Activated CD4-positive, alpha-beta T cell treated with anti-CD3 and anti-CD28 coated beads, Interleukin-2, amount 50 U/mL, for 4 hours (primary cell): ENCODE measurements at regions not wholly inside any gene's neighbourhood (a gene's known extent, or its start where the extent isn't known, plus 50 kb on each side); places are given as distances from the start of the nearest gene placed in this dataset.
"Not testable (repeated sequence)": the region's sequence is repeated elsewhere in the genome, so short reads cannot be mapped to it uniquely, and the experiment has no call there.

ENCODE experiments used
- DNase-seq, 2 experiments: peaks; one replicate each; pipeline ENCODE4 v3.0.0-alpha.2; 2020

DNA sequence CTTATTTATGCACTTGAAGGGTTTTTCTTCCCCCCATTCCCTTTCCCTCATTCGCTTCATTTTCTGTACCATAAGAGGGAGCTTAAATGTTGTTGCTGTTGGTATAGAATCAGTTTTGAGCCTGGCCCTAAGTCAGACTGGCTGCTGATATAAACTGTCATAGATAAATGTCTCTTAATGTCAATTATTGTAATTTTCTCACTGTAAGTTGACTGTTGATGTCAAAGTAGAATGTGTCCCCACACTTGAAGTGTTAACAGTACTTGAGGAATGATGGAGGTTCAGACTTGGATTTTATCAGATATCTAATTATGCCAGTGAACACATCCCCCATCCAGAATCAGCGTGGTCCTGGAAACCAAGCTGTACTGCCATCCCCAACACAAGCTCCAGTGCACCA, 87.8 kb downstream of the PRR15 start:
- DNase-seq, result no peak

- no peak for DNase-seq
These were observed 88.9 kb downstream of the PRR15 start for GRCh38 chr7:29652556-29652955.

- DNase-seq, result not testable (repeated sequence)
These were observed 90.7 kb downstream of the PRR15 start for GRCh38 chr7:29654340-29654739.

DNA sequence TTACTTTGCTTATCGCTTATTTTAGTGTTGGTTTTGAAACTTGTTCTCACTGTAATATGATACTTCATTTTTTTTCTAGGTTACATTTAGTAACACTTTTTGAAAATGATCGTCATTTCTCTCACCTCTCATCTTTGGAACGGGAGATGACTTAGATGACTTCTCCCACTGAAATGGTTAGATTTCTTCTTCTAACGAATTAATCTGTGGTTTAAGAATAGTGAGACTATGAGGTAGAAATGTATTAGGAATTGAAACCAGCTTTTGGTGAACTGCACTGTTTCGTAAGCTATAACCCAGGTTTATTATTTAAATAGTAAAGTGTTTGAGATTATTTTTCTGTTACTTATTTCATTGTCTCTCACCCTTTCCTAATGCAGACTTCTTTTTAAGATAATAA, 93.7 kb downstream of the PRR15 start:
- no peak for DNase-seq

- DNase-seq, result no peak
These were observed 94.2 kb downstream of the PRR15 start for GRCh38 chr7:29657856-29658255.

DNA sequence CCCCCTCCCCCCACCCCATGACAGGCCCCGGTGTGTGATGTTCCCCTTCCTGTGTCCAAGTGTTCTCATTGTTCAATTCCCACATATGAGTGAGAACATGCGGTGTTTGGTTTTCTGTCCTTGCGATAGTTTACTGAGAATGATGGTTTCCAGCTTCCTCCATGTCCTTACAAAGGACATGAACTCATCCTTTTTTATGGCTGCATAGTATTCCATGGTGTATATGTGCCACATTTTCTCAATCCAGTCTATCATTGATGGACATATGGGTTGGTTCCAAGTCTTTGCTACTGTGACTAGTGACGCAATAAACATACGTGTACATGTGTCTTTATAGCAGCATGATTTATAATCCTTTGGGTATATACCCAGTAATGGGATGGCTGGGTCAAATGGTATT, 95.6 kb downstream of the PRR15 start:
- not testable (repeated sequence) for DNase-seq

- DNase-seq, result not testable (repeated sequence)
These were observed 99.3 kb downstream of the PRR15 start for GRCh38 chr7:29662899-29663298.

- not testable (repeated sequence) for DNase-seq
These were observed 101.4 kb downstream of the PRR15 start for GRCh38 chr7:29664999-29665398.

- DNase-seq, result not testable (repeated sequence)
These were observed 103.5 kb downstream of the PRR15 start for GRCh38 chr7:29667096-29667669.

GRCh38 chr7:29671286-29671685, 107.7 kb downstream of the PRR15 start:
- not testable (repeated sequence) for DNase-seq

DNA sequence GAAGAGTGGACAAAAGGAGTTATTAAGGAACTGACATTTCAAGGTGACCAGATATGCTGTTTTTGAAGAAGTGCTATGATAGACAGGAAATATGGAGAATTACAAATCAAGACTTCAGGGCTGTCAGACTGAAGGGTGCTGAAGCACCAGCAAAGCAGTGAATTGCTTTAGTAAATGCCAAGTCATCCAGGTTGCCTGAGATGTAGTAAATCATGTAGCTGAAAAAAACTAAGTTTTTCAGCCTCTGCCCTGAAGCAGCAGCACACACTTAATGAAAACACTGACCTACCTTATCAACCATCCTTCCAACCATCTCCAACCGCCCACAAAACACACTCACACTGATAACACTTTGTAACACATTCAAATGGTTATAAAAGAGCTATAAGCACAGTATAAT, 110.0 kb downstream of the PRR15 start:
- not testable (repeated sequence) for DNase-seq

DNA sequence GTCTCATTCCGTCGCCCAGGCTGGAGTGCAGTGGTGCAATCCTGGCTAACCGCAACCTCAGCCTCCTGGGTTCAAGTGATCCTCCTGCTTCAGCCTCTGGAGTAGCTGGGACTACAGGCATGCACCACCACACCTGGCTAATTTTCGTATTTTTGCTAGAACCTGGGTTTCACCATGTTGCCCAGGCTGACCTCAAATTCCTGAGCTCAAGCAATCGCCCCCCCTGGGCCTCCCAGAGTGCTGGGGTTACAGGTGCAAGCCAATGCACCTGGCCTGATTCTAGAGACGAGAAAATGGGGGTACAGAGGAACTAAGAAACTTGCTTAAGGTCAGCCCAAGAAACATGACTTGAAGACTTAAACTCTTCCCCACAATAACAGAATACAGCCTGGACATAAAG, 111.0 kb downstream of the PRR15 start:
- not testable (repeated sequence) for DNase-seq

GRCh38 chr7:29677254-29677653, 113.6 kb downstream of the PRR15 start:
- not testable (repeated sequence) for DNase-seq

DNA sequence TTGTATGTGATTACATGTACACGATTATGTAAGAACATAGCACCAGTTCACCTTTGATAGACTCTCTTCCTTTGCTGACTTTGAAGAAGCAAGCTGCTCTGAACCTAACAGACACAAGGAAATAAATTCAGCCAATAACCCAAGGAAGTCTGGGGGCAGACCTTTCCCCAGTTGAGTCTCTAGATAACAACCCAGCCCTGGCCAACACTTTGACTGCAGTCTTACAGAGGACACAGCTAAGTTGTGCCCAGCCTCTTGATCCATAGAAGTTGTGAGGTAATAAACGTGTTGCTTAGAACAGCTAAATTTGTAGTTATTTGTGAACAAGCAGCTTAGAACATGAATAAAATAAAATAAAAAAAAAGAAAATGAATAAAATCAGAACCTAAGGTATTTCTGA, 116.3 kb downstream of the PRR15 start:
- not testable (repeated sequence) for DNase-seq

- DNase-seq, result not testable (repeated sequence)
These were observed 117.0 kb downstream of the PRR15 start for GRCh38 chr7:29680601-29681000.

DNA sequence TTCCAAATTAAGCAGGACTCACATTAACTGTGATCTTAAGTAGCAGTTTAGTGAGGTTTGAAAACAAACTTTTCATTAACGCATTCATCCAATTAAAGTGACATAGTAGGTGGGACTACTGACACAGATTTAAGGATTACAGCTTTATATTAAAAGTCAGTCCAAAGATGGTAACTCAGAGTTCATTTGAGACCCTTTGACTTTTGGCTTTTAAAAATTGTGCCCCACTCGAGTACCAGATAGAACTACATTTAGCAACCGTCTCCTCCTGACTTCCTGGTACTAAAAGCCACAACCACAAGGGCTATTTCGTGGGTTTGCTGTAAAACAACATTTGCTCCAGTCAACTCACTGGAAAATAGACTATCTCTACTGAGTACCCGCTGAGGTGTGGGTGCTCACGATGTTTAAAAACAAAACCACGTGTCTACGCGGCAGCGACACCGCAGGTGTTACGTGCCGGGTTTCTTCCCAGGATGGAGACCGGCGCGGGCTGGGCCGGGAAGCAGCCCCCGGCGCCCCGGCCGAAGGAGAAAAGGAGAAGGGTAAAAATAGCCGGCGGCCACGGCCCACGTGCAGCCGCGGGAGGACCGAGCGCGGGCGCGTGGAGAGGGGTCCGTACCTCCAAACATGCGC, 120.6 kb downstream of the PRR15 start:
- DNase-seq, result not testable (repeated sequence)

DNA sequence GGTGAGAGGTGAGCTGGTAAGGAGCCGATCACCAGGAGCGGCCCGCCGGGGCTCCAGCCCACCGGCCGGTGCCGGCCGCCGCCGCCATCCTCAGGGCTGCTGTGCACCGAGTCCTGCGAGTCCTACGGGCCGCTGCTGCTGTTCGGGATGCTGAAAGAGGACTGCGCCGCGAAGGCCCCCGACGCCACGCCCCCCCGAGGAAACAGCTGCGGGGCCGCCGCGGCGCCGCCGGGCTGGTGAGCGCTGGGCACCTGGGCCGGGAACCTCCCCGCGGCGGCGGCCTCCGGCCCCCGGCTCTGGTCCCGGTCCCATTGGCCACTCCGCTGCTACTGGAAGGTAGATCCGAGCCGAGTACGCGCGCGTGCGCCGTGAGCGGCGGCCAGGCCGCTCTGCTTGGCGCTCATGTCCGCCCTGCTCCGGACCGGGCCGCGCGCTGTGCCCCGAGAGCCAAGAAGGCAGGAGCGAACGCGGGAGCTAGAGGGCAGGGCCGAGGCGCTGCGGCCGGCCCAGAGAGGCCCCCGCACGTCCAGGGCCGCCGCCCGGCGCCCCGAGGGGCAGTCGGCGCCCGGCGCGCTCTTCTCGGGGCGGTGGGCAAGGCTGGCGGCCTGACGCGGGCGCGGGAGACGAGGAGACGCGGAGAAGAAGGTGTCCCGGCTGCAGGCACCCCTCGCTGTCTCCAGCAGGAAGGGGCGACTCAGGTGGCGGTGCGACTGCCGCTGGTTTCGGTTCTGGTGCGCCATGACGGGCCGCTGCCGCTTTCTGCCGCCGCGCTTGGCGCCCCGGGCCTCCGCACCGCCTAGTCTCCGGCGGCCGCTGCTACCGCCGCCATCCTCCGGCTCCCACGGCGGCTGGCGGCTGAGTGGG, 121.3 kb upstream of the WIPF3 start:
- DNase-seq, result peak; percentile 13 to 18

GRCh38 chr7:29685651-29686271, 120.5 kb upstream of the WIPF3 start:
- not testable (repeated sequence) for DNase-seq

DNA sequence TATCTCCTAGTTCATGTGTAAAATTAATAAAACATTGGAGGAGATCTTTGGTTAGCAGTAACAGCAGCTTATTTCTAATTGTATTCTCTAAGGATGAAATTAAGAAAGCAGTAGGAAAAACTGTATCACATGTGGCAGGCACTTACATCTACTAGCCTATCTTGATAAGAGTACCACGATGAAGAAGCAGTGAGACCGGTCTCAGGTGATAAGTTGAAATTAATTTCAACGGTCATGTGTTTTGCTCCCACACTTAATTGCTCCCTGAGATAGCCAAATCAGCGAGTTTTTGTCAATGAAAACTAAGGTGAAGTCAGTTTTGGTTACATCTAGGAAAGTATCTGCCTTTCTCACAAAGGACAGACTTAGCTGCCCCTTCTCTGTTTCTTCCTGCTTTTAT, 115.8 kb upstream of the WIPF3 start:
- not testable (repeated sequence) for DNase-seq

- DNase-seq, result not testable (repeated sequence)
These were observed 109.9 kb upstream of the WIPF3 start for GRCh38 chr7:29696402-29696801.

DNA sequence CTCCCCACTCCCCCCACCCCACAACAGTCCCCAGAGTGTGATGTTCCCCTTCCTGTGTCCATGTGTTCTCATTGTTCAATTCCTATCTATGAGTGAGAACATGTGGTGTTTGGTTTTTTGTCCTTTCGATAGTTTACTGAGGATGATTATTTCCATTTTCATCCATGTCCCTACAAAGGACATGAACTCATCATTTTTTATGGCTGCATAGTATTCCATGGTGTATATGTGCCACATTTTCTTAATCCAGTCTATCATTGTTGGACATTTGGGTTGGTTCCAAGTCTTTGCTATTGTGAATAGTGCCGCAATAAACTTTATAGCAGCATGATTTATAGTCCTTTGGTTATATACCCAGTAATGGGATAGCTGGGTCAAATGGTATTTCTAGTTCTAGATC, 106.6 kb upstream of the WIPF3 start:
- not testable (repeated sequence) for DNase-seq

- DNase-seq, result not testable (repeated sequence)
These were observed 104.8 kb upstream of the WIPF3 start for GRCh38 chr7:29701540-29701939.

DNA sequence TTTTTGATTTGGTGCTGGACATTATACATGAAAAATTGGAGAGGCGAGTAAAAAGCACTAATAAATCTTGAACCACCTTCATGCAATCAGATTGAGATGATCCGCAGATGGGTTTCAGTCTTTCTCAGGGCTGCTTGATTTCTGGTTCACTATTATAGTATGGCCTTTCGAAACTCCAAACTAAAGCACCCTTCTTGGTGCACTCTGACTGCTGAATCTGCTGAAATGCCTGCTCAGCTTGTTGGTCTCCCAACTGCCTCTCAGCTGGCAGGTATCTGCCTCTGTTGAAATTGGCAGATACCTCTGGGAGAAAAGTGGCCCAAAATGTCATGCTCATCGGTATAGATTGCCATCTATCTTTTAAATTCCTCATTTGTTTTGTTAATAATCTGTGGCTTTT, 102.5 kb upstream of the WIPF3 start:
- not testable (repeated sequence) for DNase-seq
